ENCODE measurements at regions not wholly inside any gene's neighbourhood (a gene's known extent, or its start where the extent isn't known, plus 50 kb on each side); places are given as distances from the start of the nearest gene placed in this dataset.

- BruUV-seq (replicated peaks): no TSS peak
- no peaks in the 10 kb centered on the region for H4K20me1 ChIP-seq (replicated peaks; ENCODE audit: control insufficient read depth, extremely low read depth, insufficient read depth, low read length)
- no peaks in the 10 kb centered on the region for H3K4me1 ChIP-seq (ENCODE audit: control insufficient read depth, extremely low read depth, insufficient read depth, low read length)
- DNase-seq (ENCODE audit: low read depth, low spot score): no peak
- CTCF ChIA-PET: no interaction called here
- no peaks in the 10 kb centered on the region for H3K36me3 ChIP-seq (ENCODE audit: control insufficient read depth in 2 of 2, extremely low read depth in 1 of 2, insufficient read depth in 2 of 2, low read length in 2 of 2)
- no peaks in the 10 kb centered on the region for H3K9me3 ChIP-seq (replicated peaks; ENCODE audit: control insufficient read depth, insufficient read depth, low read length)
- no peaks in the 10 kb centered on the region for H3K9me1 ChIP-seq (replicated peaks; ENCODE audit: control insufficient read depth, extremely low read depth, insufficient read depth, low read length)
- no peak overlapping the region for H2AFZ ChIP-seq (ENCODE audit: low read depth, low read length)
- H3K4me2 ChIP-seq (ENCODE audit: insufficient read depth, low read length): no peak overlapping the region
- no peak overlapping the region for H3K4me3 ChIP-seq (replicated peaks in 1 of 3; ENCODE audit: insufficient read depth in 1 of 3, low read depth in 1 of 3, low read length in 3 of 3)
- POLR2A ChIA-PET: no interaction called here
- H3K27ac ChIP-seq (ENCODE audit: insufficient read depth, low read depth, low read length): no peak overlapping the region
- no peak overlapping the region for H3K9ac ChIP-seq (replicated peaks; ENCODE audit: extremely low read depth, insufficient read depth, low read length)
- H3K79me2 ChIP-seq (ENCODE audit: control insufficient read depth, insufficient read depth, low read length): no peaks in the 10 kb centered on the region
- intact Hi-C loops (cut with micrococcal nuclease) (no loop called here), dilution Hi-C loops (cut with MboI; ENCODE audit: extremely low pct_ligation_motif_present, low sequenced_read_pairs) (no loop called here)
- FAIRE-seq: no peak
- H3K27me3 ChIP-seq (ENCODE audit: control insufficient read depth in 2 of 2, insufficient read depth in 2 of 2, low read length in 2 of 2): no peaks in the 10 kb centered on the region
- no peak for TF ChIP-seq MAX (IDR thresholded peaks at IDR 0.05; ENCODE audit: insufficient read depth, insufficient read length)
- TF ChIP-seq JUN (IDR thresholded peaks at IDR 0.05; ENCODE audit: borderline replicate concordance, insufficient read depth, insufficient read length, low read depth): no peak
- no peak for TF ChIP-seq POLR2A (IDR thresholded peaks at IDR 0.05; ENCODE audit: low read depth, low read length)
- no peak for TF ChIP-seq POLR2AphosphoS5 (IDR thresholded peaks at IDR 0.05; ENCODE audit: insufficient read depth, low read depth, low read length)
- TF ChIP-seq CTCF (IDR thresholded peaks at IDR 0.05; ENCODE audit: extremely low read depth in 1 of 2, insufficient read depth in 1 of 2, low read depth in 1 of 2, low read length in 2 of 2): no peak
- no peak for TF ChIP-seq GATA2 (IDR thresholded peaks at IDR 0.05; ENCODE audit: insufficient read depth, insufficient read length, low read depth, low read length)
- TF ChIP-seq MYC (IDR thresholded peaks at IDR 0.05; ENCODE audit: low read depth, low read length): no peak
- TF ChIP-seq EZH2 (IDR thresholded peaks at IDR 0.05; ENCODE audit: borderline replicate concordance, low read depth, low read length, severe bottlenecking): no peak
- no peak for TF ChIP-seq FOS (IDR thresholded peaks at IDR 0.05; ENCODE audit: borderline replicate concordance, insufficient read depth, low read length)
These were observed 252.8 kb downstream of the JRKL start for GRCh38 chr11:96642583-96642982.

Measured in endothelial cell of umbilical vein (primary cell).